Neural cell (in vitro differentiated cells): ENCODE measurements at regions not wholly inside any gene's neighbourhood (a gene's known extent, or its start where the extent isn't known, plus 50 kb on each side); places are given as distances from the start of the nearest gene placed in this dataset.

Experiments used
- H2AFZ ChIP-seq: fragments of 200-600, 300-800 bp; sonication (generic), shearing (Covaris generic); 2 replicates; pipeline ENCODE4 v1.6.0; 2014; ENCODE audit warnings: low read depth, mild to moderate bottlenecking, antibody characterized with exemption, low read length, moderate library complexity
- H3F3A ChIP-seq: fragments of 200-600 bp; shearing (Covaris generic); 2 replicates; pipeline ENCODE4 v1.6.1; 2016; ENCODE audit warnings: mild to moderate bottlenecking, moderate library complexity, mixed read lengths, antibody characterized with exemption, low read length; ENCODE audit not compliant: insufficient read depth, poor library complexity, severe bottlenecking
- H3K27ac ChIP-seq: fragments of 200-600, 300-800 bp; sonication (generic), shearing (Covaris generic); 2 replicates; pipeline ENCODE4 v1.5.1; 2014; ENCODE audit warnings: mild to moderate bottlenecking, low read length, moderate library complexity
- H3K27me3 ChIP-seq: fragments of 300-800, 200-600 bp; sonication (generic), shearing (Covaris generic); 2 replicates; pipeline ENCODE4 v1.6.0; 2014; ENCODE audit warnings: mild to moderate bottlenecking, low read depth, low read length, moderate library complexity; ENCODE audit not compliant: insufficient read depth
- H3K36me3 ChIP-seq: fragments of 300-800, 200-600 bp; sonication (generic), shearing (Covaris generic); 2 replicates; pipeline ENCODE4 v1.5.1; 2014; ENCODE audit warnings: mild to moderate bottlenecking, antibody characterized with exemption, low read length, moderate library complexity; ENCODE audit not compliant: insufficient read depth
- H3K4me2 ChIP-seq: fragments of 300-800, 200-600 bp; sonication (generic), shearing (Covaris generic); 2 replicates; pipeline ENCODE4 v1.6.0; 2014; ENCODE audit warnings: mild to moderate bottlenecking, low read length
- H3K4me3 ChIP-seq: fragments of 300-800, 200-600 bp; sonication (generic), shearing (Covaris generic); 2 replicates; pipeline ENCODE4 v1.5.1; 2014; ENCODE audit warnings: mild to moderate bottlenecking, low read length, moderate library complexity
- H3K79me2 ChIP-seq: fragments of 200-600 bp; shearing (Covaris generic); replicated peaks from 2 replicates; pipeline ENCODE4 v1.6.0; 2014; ENCODE audit warnings: mild to moderate bottlenecking, low read length, moderate library complexity; ENCODE audit not compliant: insufficient read depth
- H3K9ac ChIP-seq: fragments of 300-800, 200-600 bp; sonication (generic), shearing (Covaris generic); 2 replicates; pipeline ENCODE4 v1.6.1; 2016; ENCODE audit warnings: mild to moderate bottlenecking, low read length, mixed read lengths
- H3K9me2 ChIP-seq: fragments of 200-600 bp; shearing (Covaris generic); 2 replicates; pipeline ENCODE4 v1.6.1; 2016; ENCODE audit warnings: mild to moderate bottlenecking, low read length, mixed read lengths; ENCODE audit not compliant: insufficient read depth
- H3K9me3 ChIP-seq: fragments of 200-600, 300-800 bp; sonication (generic), shearing (Covaris generic); 2 replicates; pipeline ENCODE4 v1.6.1; 2016; ENCODE audit warnings: mild to moderate bottlenecking, mixed run types, low read length, moderate library complexity, mixed read lengths
- H4K20me1 ChIP-seq: fragments of 200-600 bp; shearing (Covaris generic); 2 replicates; pipeline ENCODE4 v1.6.1; 2016; ENCODE audit warnings: mild to moderate bottlenecking, mixed run types; ENCODE audit not compliant: insufficient read depth
- EP300 ChIP-seq: fragments of 450-650 bp; conservative IDR thresholded peaks from 2 replicates; pipeline ENCODE4 v1.6.1; 2014; ENCODE audit warnings: antibody characterized with exemption, mild to moderate bottlenecking, moderate library complexity; ENCODE audit not compliant: poor library complexity, severe bottlenecking
- EZH2 ChIP-seq: fragments of 200-600, 300-800 bp; shearing (Covaris generic), sonication (generic); IDR thresholded peaks from 2 replicates; pipeline ENCODE4 v1.6.1; 2014; ENCODE audit warnings: antibody characterized with exemption, low read length, borderline replicate concordance, mild to moderate bottlenecking; ENCODE audit not compliant: insufficient read depth, poor library complexity, severe bottlenecking
- MXI1 ChIP-seq: fragments of 450-650 bp; conservative IDR thresholded peaks from 2 replicates; pipeline ENCODE4 v1.6.1; 2014; ENCODE audit warnings: antibody characterized with exemption, mild to moderate bottlenecking; ENCODE audit not compliant: poor library complexity, severe bottlenecking
- POLR2AphosphoS5 ChIP-seq: IDR thresholded peaks from 2 replicates; pipeline ENCODE4 v1.6.1; 2012
- RAD21 ChIP-seq: fragments of 450-650 bp; conservative IDR thresholded peaks from 2 replicates; pipeline ENCODE4 v1.6.1; 2014; ENCODE audit warnings: antibody characterized with exemption, mild to moderate bottlenecking, moderate library complexity
- SMC3 ChIP-seq: fragments of 450-650 bp; conservative IDR thresholded peaks from 2 replicates; pipeline ENCODE4 v1.6.1; 2014; ENCODE audit warnings: antibody characterized with exemption, mild to moderate bottlenecking, moderate library complexity; ENCODE audit not compliant: poor library complexity
- TAF1 ChIP-seq: IDR thresholded peaks from 2 replicates; pipeline ENCODE4 v1.6.1; 2012; ENCODE audit warnings: low read depth
- TF ChIP-seq, protein P1 (sequence below): fragments of 450-650 bp; IDR thresholded peaks from 2 replicates; pipeline ENCODE4 v1.5.1; 2014; ENCODE audit warnings: antibody characterized with exemption, mild to moderate bottlenecking, moderate library complexity; ENCODE audit not compliant: poor library complexity, severe bottlenecking
- TF ChIP-seq, protein P2 (sequence below): IDR thresholded peaks from 2 replicates; pipeline ENCODE4 v1.6.1; 2012; ENCODE audit warnings: borderline replicate concordance

DNA sequence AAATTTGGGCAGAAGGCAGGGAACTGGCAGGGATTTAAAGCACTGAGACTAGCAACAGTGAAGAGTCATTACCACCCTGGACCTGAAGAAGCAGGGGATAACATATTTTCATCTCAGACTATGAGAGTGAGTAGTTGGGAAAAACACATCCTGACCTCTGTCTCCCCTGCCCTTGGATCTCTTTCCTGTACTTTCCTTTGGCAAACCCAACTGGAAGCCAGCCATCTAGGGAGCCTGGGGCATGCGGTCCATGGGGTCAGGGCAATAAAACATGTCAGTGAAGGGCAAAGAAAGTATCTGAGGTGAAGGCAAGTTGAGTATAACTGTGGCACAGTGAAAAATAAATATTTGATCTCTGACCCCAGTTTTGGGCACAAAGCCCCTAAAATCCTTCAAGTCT lies 698.2 kb downstream of the DOK5 start:
- Histone ChIP-seq H4K20me1 (no peaks in the 10 kb centered on the region), H3K9me2 (no peaks in the 10 kb centered on the region), H3K27ac (no peak overlapping the region), H3K36me3 (no peaks in the 10 kb centered on the region), H3K79me2 (no peaks in the 10 kb centered on the region), H3K4me2 (no peak overlapping the region), H3K4me3 (no peak overlapping the region), H3F3A (no peaks in the 10 kb centered on the region), H3K9me3 (no peaks in the 10 kb centered on the region), H2AFZ (no peak overlapping the region), H3K27me3 (no peaks in the 10 kb centered on the region), H3K9ac (no peak overlapping the region)
- no peak for TF ChIP-seq MXI1
- TF ChIP-seq, protein P1, sequence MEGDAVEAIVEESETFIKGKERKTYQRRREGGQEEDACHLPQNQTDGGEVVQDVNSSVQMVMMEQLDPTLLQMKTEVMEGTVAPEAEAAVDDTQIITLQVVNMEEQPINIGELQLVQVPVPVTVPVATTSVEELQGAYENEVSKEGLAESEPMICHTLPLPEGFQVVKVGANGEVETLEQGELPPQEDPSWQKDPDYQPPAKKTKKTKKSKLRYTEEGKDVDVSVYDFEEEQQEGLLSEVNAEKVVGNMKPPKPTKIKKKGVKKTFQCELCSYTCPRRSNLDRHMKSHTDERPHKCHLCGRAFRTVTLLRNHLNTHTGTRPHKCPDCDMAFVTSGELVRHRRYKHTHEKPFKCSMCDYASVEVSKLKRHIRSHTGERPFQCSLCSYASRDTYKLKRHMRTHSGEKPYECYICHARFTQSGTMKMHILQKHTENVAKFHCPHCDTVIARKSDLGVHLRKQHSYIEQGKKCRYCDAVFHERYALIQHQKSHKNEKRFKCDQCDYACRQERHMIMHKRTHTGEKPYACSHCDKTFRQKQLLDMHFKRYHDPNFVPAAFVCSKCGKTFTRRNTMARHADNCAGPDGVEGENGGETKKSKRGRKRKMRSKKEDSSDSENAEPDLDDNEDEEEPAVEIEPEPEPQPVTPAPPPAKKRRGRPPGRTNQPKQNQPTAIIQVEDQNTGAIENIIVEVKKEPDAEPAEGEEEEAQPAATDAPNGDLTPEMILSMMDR: no peak
- no peak for TF ChIP-seq TAF1
- TF ChIP-seq RAD21: no peak
- TF ChIP-seq SMC3: no peak
- no peak for TF ChIP-seq POLR2AphosphoS5
- no peak for TF ChIP-seq EP300
- TF ChIP-seq, protein P2, sequence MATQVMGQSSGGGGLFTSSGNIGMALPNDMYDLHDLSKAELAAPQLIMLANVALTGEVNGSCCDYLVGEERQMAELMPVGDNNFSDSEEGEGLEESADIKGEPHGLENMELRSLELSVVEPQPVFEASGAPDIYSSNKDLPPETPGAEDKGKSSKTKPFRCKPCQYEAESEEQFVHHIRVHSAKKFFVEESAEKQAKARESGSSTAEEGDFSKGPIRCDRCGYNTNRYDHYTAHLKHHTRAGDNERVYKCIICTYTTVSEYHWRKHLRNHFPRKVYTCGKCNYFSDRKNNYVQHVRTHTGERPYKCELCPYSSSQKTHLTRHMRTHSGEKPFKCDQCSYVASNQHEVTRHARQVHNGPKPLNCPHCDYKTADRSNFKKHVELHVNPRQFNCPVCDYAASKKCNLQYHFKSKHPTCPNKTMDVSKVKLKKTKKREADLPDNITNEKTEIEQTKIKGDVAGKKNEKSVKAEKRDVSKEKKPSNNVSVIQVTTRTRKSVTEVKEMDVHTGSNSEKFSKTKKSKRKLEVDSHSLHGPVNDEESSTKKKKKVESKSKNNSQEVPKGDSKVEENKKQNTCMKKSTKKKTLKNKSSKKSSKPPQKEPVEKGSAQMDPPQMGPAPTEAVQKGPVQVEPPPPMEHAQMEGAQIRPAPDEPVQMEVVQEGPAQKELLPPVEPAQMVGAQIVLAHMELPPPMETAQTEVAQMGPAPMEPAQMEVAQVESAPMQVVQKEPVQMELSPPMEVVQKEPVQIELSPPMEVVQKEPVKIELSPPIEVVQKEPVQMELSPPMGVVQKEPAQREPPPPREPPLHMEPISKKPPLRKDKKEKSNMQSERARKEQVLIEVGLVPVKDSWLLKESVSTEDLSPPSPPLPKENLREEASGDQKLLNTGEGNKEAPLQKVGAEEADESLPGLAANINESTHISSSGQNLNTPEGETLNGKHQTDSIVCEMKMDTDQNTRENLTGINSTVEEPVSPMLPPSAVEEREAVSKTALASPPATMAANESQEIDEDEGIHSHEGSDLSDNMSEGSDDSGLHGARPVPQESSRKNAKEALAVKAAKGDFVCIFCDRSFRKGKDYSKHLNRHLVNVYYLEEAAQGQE: no peak
- no peak for TF ChIP-seq EZH2

DNA sequence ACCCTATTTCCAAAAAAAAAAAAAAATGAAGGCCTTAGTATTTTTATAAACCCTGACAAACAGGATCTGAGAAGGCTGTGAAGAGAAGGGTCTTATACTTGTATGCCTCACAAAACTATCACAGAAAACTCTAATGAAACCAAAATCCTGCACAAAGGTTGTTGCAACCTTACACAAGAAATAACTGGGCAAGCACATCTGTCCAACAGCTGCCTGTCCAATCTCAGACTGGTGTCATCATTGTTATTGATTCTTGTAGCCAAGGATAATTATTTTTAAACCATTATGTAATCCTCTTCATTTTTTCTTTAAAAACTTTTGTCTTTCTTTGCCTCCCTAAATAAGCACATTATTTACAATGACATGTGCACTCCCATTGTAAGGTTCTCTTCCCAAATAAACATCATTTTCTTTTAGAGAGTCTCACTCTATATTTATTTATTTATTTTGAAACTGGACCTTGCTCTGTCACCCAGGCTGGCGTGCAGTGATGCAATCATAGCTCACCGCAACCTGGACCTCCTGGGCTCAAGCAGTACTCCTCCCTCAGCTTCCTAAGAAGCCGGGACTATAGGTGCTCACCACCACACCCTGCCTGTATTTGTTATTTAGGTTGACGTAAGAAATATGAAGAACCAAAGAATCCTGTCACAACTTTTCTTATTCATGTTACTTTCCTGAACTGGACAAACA lies 697.1 kb downstream of the DOK5 start:
- Histone ChIP-seq H2AFZ (no peak overlapping the region), H3K36me3 (no peaks in the 10 kb centered on the region), H4K20me1 (no peaks in the 10 kb centered on the region), H3K9ac (no peak overlapping the region), H3K9me2 (no peaks in the 10 kb centered on the region), H3K27me3 (no peaks in the 10 kb centered on the region), H3F3A (no peaks in the 10 kb centered on the region), H3K27ac (no peak overlapping the region), H3K9me3 (no peaks in the 10 kb centered on the region), H3K4me3 (no peak overlapping the region), H3K4me2 (no peak overlapping the region), H3K79me2 (no peaks in the 10 kb centered on the region)
- TF ChIP-seq, protein P1: no peak
- no peak for TF ChIP-seq SMC3
- no peak for TF ChIP-seq EP300
- no peak for TF ChIP-seq RAD21
- no peak for TF ChIP-seq EZH2
- TF ChIP-seq MXI1: no peak
- TF ChIP-seq, protein P2: no peak
- no peak for TF ChIP-seq POLR2AphosphoS5
- no peak for TF ChIP-seq TAF1
